ENCODE measurements at regions not wholly inside any gene's neighbourhood (a gene's known extent, or its start where the extent isn't known, plus 50 kb on each side); places are given as distances from the start of the nearest gene placed in this dataset.

DNA sequence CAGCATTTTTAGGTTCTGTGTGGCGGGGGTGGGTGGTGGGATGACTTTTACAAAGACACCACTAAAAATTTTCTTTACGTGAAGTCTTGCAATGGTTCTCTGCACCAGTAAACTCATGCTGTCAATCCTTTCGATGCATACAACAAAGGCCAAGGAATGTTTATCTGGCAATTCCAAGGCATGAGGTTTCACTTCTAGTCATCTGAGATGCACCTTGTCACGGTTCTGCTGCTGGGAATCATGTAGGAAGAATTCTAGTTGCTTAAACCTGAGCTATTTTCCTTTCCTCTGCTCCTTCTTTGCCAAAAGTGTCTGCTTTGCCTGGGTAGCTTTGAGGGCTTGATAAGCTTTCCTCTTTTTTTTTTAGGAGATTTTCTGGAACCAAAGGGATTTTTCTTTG, 1204.5 kb upstream of the SEMA6A start:
- H3K27me3 ChIP-seq (ENCODE audit: control insufficient read depth, insufficient read depth, low read length) = no peaks in the 10 kb centered on the region
- H3K36me3 ChIP-seq (ENCODE audit: control insufficient read depth, insufficient read depth, low read length) = no peaks in the 10 kb centered on the region
- FAIRE-seq = no peak
- DNase-seq (ENCODE audit: low read depth) = no peak
- no peak overlapping the region for H3K4me3 ChIP-seq (ENCODE audit: low read depth, low read length)
- TF ChIP-seq, protein P1, sequence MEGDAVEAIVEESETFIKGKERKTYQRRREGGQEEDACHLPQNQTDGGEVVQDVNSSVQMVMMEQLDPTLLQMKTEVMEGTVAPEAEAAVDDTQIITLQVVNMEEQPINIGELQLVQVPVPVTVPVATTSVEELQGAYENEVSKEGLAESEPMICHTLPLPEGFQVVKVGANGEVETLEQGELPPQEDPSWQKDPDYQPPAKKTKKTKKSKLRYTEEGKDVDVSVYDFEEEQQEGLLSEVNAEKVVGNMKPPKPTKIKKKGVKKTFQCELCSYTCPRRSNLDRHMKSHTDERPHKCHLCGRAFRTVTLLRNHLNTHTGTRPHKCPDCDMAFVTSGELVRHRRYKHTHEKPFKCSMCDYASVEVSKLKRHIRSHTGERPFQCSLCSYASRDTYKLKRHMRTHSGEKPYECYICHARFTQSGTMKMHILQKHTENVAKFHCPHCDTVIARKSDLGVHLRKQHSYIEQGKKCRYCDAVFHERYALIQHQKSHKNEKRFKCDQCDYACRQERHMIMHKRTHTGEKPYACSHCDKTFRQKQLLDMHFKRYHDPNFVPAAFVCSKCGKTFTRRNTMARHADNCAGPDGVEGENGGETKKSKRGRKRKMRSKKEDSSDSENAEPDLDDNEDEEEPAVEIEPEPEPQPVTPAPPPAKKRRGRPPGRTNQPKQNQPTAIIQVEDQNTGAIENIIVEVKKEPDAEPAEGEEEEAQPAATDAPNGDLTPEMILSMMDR (IDR thresholded peaks at IDR 0.05; ENCODE audit: insufficient read depth, low read length, severe bottlenecking) = no peak

DNA sequence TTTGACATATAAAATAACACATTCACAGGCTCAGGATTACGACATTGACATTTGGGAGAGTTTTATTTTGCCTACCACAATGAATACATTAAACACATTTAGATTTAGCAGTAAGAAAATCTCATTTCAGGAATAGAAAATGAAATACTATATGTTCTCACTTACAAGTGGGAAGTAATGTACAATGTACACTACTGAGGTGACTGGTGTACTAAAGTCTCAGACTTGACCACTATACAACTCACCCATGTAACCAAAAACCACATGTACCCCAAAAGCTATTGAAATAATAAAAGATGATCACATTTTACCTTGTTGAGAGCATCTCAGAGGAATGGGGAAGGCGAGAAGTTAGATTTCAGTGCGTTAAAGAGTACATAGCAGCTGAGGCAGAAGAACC, 1202.4 kb upstream of the SEMA6A start:
- Histone ChIP-seq H3K27me3 (ENCODE audit: control insufficient read depth, insufficient read depth, low read length) (no peaks in the 10 kb centered on the region), H3K36me3 (ENCODE audit: control insufficient read depth, insufficient read depth, low read length) (no peaks in the 10 kb centered on the region), H3K4me3 (ENCODE audit: low read depth, low read length) (no peak overlapping the region)
- TF ChIP-seq, protein P1 (IDR thresholded peaks at IDR 0.05; ENCODE audit: insufficient read depth, low read length, severe bottlenecking) = no peak
- FAIRE-seq (no peak), DNase-seq (ENCODE audit: low read depth) (no peak)

DNA sequence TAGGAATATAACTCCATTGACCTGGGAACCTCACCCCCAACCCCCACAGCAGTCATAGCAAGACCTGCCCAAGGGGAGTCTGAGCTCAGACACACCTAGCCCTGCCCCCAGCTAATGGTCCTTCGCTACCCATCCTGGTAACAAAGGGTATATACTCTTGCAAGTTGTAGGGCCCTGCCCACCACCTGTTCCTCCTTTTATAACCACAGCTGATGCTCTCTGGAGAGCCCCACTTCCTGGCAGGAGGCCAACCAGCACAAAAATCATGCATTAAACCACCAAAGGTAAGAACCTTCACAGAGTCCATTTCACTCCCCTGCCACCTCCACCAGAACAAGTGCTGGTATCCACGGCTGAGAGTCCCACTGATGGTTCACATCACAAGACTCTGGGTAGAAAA, 1195.3 kb upstream of the SEMA6A start:
- Histone ChIP-seq H3K36me3 (ENCODE audit: control insufficient read depth, insufficient read depth, low read length) (no peaks in the 10 kb centered on the region), H3K27me3 (ENCODE audit: control insufficient read depth, insufficient read depth, low read length) (no peaks in the 10 kb centered on the region), H3K4me3 (ENCODE audit: low read depth, low read length) (no peak overlapping the region)
- TF ChIP-seq, protein P1 (IDR thresholded peaks at IDR 0.05; ENCODE audit: insufficient read depth, low read length, severe bottlenecking) = no peak
- FAIRE-seq (no peak), DNase-seq (ENCODE audit: low read depth) (no peak)

DNA sequence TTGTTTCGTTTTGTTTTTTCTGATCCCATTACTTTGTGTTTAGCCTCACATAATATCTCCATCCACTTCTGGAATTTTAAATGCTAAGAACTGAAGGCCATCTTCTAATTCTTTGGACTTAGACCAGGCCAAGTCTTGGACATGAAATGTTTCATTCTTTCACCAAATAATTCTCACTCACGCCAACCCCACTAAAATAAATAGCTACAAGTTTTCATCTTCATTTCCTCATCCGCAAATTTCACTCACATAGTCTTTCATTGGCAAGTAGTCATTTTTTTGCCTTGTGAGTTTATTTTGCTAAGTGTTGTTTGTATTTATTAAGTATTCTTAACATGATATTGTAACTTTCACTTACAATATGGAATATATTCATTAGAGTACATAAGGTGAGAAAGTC, 1188.6 kb upstream of the SEMA6A start:
- FAIRE-seq (no peak), DNase-seq (ENCODE audit: low read depth) (no peak)
- H3K36me3 ChIP-seq (ENCODE audit: control insufficient read depth, insufficient read depth, low read length) = no peaks in the 10 kb centered on the region
- no peak overlapping the region for H3K4me3 ChIP-seq (ENCODE audit: low read depth, low read length)
- TF ChIP-seq, protein P1 (IDR thresholded peaks at IDR 0.05; ENCODE audit: insufficient read depth, low read length, severe bottlenecking) = no peak
- no peaks in the 10 kb centered on the region for H3K27me3 ChIP-seq (ENCODE audit: control insufficient read depth, insufficient read depth, low read length)

DNA sequence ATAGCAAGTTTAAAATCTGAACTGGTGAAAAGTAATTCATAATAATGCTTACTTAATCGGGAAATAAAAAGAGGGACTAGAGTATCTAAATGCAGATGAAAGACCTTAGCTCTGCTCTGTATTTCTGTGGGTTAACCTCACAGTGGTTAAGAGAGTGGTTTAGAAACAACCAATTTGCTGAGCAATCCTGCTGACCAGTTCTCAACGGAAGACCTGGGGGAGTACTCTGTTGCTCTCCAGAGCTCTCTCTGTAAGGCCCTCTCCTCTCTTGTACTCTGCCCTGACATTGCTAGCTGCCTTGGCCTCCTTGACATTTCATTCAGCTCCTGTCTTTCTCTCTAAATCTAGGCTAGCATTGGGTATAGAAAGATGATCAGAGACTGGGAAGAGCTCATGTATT, 1186.6 kb upstream of the SEMA6A start:
- H3K36me3 ChIP-seq (ENCODE audit: control insufficient read depth, insufficient read depth, low read length) = no peaks in the 10 kb centered on the region
- TF ChIP-seq, protein P1 (IDR thresholded peaks at IDR 0.05; ENCODE audit: insufficient read depth, low read length, severe bottlenecking) = no peak
- no peaks in the 10 kb centered on the region for H3K27me3 ChIP-seq (ENCODE audit: control insufficient read depth, insufficient read depth, low read length)
- FAIRE-seq (no peak), DNase-seq (ENCODE audit: low read depth) (no peak)
- no peak overlapping the region for H3K4me3 ChIP-seq (ENCODE audit: low read depth, low read length)

DNA sequence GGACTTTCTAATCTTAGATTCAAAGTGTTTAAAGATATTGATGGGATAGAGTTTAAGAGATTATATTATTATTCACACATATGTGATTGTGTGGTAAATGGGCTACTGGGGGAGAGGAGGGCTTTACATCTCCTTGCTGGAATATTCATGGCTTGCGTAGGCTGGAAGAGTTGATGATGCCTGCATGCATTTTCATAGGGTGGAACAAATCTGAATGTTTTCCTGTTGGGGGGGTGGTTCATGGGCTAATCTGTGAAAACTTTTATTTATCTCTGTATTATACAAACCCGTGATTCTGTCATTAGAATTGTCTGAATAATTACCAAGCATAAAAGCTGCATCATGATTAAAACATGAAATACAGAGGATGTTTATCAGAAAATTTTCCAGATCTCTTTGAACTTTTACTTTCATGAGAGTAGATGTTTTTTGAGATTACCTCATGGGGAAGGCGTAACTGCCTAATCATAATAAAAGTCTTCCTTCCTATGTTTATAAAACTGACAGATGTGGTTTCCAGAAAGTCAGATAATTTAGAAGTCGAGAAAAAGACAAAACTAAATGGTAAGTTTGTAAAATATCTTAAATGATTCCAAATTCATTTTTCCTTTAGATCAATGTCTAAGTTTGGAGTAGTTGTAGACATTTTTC, 1185.4 kb upstream of the SEMA6A start:
- DNase-seq (ENCODE audit: low read depth) (no peak), FAIRE-seq (no peak)
- TF ChIP-seq, protein P1 (IDR thresholded peaks at IDR 0.05; ENCODE audit: insufficient read depth, low read length, severe bottlenecking) = no peak
- Histone ChIP-seq H3K27me3 (ENCODE audit: control insufficient read depth, insufficient read depth, low read length) (no peaks in the 10 kb centered on the region), H3K36me3 (ENCODE audit: control insufficient read depth, insufficient read depth, low read length) (no peaks in the 10 kb centered on the region), H3K4me3 (ENCODE audit: low read depth, low read length) (no peak overlapping the region)

All from bronchial epithelial cell (primary cell).